Stimulated activated CD4-positive, alpha-beta T cell treated with anti-CD3 and anti-CD28 coated beads, Interleukin-2, amount 100 ng/mL, for 4 hours (primary cell): ENCODE measurements at regions not wholly inside any gene's neighbourhood (a gene's known extent, or its start where the extent isn't known, plus 50 kb on each side); places are given as distances from the start of the nearest gene placed in this dataset.

Experiments
- DNase-seq: peaks from one replicate; pipeline ENCODE4 v3.0.0-alpha.2; 2020; ENCODE audit warnings: low read depth

- DNase-seq = no peak
Observed at GRCh38 chr13:21757763-21758162, 86.9 kb downstream of the FGF9 start.

GRCh38 chr13:21758441-21758840 lies 87.6 kb downstream of the FGF9 start:
- no peak for DNase-seq

DNA sequence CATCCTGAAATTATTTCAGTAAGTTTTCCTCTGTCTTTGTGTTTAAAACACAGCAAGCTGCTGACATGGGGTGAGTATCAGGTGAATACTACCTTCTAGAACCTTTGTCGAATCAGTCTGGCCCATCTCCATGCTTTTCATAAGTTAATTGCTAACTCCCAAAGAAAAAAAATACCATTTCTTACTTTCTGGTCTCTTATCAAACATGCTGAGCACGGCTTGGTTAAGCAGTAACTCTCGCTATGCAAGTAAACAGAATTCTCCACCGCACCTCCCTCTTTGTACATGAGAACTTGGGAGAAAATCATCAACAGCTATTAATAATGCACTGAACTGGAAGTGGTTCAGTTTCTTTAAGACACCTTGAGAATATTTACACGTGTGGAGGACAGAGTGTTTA lies 88.6 kb downstream of the FGF9 start:
- DNase-seq = no peak

DNA sequence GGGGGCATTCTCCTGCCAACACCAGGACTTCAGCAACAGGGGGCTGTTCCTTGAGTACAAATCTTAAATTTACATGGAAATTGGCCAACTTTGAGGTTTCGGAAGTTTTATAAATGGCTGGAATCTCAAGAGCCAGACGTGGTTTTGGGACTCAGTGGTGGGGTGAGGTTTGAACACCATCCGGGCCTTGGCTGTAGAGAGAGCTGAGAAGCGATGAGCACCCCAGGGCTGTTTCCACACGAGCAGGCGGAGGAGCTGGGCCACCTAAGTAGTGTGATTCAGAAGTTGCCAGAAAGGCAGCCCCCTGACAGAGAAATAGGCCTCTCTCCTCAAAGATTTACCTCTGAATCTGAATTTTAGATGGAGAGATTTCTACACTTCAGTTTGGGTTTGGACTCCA lies 89.0 kb downstream of the FGF9 start:
- DNase-seq = no peak

GRCh38 chr13:21761770-21762169 lies 90.9 kb downstream of the FGF9 start:
- DNase-seq = no peak

- DNase-seq = no peak
Observed at GRCh38 chr13:21762512-21762911, 91.6 kb downstream of the FGF9 start.

- no peak for DNase-seq
Observed at GRCh38 chr13:21767032-21767431, 96.2 kb downstream of the FGF9 start.

DNA sequence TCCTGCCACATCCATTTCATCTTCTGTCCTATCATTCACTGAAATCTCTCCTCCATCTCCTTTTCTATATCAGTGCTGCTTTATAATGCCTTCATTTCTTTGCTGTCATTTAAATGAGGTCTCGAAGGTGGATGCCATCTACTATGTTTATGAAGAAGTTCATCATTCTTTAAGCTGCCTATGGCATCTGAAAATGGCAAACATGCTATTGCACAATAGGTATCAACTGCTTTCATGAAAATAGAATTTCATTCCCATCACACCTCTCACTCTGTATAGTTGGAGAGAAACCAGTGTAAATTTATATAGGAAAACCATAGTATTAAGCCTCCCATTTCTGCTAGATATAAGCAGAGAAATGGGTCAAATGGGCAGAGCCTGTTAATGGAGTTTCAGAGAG lies 100.2 kb downstream of the FGF9 start:
- DNase-seq = no peak

- DNase-seq = no peak
Observed at GRCh38 chr13:21777166-21777565, 106.3 kb downstream of the FGF9 start.

DNA sequence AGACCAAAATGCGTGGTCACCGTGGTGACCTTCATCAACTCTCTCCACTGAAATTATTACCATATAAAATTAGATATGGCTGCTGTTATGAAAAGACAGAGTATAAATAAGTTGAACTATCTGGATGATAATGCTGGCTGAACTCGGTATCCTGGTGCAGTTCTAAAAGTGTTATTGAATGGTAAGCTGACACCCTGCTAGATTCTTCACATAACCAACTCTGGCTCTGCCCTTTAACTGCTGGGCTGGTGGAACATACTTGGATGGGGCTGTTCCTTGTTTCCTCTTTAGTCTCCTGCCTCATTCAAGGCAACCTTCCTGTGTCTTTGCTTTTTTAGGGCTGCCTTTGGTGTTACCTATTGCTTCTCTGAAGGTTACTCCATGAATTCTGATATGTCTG lies 106.9 kb downstream of the FGF9 start:
- no peak for DNase-seq

- DNase-seq = no peak
Observed at GRCh38 chr13:21782736-21783135, 111.9 kb downstream of the FGF9 start.

DNA sequence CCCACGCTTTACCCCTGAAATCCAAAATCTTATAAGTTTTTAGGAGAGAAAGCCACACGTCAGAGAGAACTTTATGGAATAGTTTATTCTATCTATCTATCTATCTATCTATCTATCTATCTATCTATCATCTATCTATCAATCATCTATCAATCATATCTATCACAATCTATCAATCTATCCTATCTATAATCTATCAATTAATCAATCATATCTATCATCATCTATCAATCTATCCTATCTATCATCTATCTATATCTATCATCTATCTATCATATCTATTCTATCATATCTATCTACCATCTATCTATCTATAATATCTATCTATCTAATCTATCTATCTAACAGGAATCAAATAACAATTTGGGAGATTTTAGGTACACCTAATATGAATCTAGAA lies 115.1 kb downstream of the FGF9 start:
- DNase-seq = no peak

DNA sequence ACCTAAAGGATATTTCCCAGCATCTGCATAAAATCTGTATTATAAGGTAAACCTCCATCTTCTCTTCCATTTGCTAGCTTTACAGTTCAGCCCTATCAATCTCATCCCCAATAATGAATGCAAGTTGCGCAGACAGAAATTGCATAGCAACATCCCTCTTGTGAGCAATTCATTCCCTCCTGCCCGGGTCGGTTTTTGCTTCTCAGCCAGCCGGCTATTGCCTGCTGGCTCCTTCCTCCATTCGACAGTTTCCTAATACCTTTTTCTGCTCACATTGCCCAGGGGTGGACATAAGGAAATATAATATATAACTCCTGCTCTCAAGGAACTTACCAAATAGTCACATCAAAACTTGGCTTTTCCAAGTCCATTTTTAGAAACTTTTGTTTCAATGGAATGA lies 125.2 kb downstream of the FGF9 start:
- no peak for DNase-seq

DNA sequence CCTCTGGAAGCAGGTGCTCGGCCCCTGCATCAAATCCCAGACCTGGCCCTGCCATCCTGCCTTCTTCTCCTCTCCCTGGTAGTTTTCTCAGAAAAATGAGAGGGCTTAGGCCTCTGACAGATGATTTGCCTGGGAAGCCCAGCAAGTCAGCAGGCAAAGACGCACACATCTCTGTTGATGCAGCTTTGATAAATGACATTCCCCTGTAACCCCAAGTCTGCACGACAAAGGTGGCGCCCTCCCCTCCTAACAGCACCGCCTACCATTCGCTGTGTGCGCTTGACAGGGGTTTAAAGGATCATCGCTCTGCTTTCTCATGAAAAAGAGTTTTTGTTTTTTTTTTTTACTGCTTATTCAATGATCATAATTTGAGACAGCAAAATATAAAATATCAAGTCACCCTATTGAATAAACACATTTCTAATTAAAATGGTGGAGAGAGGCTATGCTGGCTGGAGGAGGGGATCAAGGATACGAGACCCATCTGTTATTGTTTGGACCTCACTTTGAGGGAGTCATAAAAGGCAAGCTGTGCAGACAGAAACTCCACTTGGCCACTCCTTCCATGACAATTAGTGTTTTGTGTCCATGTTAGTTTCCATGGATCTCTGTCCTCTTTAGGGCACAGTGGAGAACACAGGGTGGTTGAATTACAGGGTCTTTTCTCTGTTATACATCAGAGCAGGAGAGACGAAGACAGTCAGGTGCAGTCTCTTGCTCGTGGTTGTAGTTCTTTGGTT lies 126.1 kb downstream of the FGF9 start:
- DNase-seq = no peak

GRCh38 chr13:21797736-21798135 lies 126.9 kb downstream of the FGF9 start:
- DNase-seq = no peak

GRCh38 chr13:21798181-21798580 lies 127.3 kb downstream of the FGF9 start:
- no peak for DNase-seq

GRCh38 chr13:21799671-21800070 lies 128.8 kb downstream of the FGF9 start:
- DNase-seq = no peak

DNA sequence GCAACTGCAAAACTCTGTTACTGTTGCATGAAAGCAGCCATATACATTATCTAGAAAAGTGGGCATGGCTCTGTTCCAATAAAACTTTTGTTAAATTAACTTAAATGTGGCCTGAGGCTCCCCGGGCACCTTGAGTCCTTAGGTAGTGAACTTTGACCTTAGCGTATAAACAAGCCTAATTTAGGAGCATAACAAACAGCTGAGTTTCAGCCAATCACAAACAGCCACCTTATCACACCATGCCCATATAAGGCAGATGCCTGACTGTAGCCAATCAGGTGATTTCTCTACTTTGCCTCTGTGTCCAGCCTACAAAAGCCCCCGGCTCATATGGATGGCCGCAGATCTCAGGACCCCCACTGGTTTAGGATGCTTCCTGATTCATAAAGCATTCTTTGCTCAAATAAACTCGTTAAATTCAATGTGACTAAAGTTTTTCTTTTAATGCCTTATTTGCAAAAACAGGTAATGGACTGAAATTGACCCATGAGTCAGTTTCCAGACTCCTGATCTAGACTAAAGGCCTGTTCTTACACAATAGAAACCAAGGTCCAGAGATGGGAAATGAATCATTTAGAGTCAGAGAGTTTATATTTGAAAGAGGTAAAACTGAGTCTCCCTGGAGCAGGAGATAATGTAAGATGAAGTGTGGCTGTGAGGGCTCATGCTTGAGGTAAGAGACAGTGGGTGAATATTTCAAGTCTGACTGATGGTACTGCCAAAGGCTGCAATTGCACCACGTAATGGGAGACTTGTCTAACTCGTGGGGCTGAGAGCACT lies 130.2 kb downstream of the FGF9 start:
- DNase-seq = no peak

- DNase-seq = no peak
Observed at GRCh38 chr13:21805733-21806132, 134.9 kb downstream of the FGF9 start.

- DNase-seq = no peak
Observed at GRCh38 chr13:21812192-21812626, 141.3 kb downstream of the FGF9 start.

DNA sequence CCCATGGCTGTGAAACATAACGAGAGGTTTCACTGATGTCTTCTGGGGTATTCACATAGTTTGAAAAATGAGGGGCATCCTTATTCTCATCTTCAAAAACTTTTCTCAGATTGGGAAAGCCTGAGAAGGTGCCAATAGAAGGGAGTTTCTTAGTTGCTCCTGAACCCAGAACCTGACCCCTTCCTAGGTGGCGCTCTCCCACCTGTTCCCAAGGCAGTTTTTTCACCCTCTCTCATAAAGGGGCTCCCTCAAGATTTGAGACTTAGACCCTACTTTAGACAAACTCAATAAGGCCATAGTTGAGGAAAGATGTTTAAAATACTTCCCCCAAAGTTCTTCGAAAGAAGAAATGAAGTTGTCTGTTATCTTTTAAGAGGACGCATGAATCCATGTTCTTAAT lies 142.2 kb downstream of the FGF9 start:
- no peak for DNase-seq

GRCh38 chr13:21813844-21814243 lies 143.0 kb downstream of the FGF9 start:
- DNase-seq = no peak

GRCh38 chr13:21814604-21815003 lies 143.7 kb downstream of the FGF9 start:
- no peak for DNase-seq

DNA sequence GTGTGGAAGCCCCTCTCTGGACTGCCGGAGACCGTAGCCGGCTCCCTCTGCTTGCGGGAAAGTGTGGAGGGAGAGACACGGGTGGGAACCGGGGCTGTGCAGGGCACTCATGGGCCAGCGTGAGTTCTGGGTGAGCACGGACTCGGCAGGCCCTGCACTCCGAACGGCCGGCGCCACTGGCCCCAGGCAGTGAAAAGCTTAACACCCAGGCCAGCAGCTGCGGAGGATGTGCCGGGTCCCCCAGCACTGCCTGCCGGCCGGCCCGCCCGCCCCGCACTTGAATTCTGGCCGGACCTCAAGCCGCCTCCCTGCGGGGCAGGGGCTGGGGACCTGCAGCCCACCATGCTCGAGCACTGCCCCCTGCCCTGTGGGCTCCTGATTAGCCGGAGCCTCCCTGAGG lies 147.0 kb downstream of the FGF9 start:
- no peak for DNase-seq
